HCT116 (cell line): ENCODE measurements at regions not wholly inside any gene's neighbourhood (a gene's known extent, or its start where the extent isn't known, plus 50 kb on each side); places are given as distances from the start of the nearest gene placed in this dataset.
"Not testable (repeated sequence)": the region's sequence is repeated elsewhere in the genome, so short reads cannot be mapped to it uniquely, and the experiment has no call there.

Experiments
- ATAC-seq: fragments of 200-7000 bp; cut with Tn5 transposase; 2 replicates; pipeline ENCODE4 v1.9.1; 2020; ENCODE audit warnings: mild to moderate bottlenecking, moderate library complexity
- BruUV-seq: library from RNA; stranded (reverse); fragments of 400-500 nt; replicated peaks from 2 replicates; lab custom pipeline; 2021; lab: Mats Ljungman, UMichigan
- CTCF ChIA-PET: fragments of 300-600 bp; sonication (Branson Sonifier 250); formaldehyde crosslinking; loops from one replicate; lab custom pipeline; 2021; ENCODE audit warnings: antibody characterized with exemption; lab: Charles Lee
- POLR2A ChIA-PET: fragments of 300-600, 350-600 bp; sonication (Branson Sonifier 250); formaldehyde crosslinking; loops from one replicate; lab custom pipeline; 2021; ENCODE audit warnings: antibody characterized with exemption; lab: Charles Lee
- RAD21 ChIA-PET, 2 experiments: fragments of 300-600 bp; sonication (Branson Sonifier 250); formaldehyde crosslinking; loops; one replicate each; lab custom pipeline; 2023; ENCODE audit warnings: low total read pairs in 2 of 2; ENCODE audit not compliant: uncharacterized antibody in 2 of 2, unreplicated experiment in 2 of 2, low non-redundant PET in 1 of 2; lab: Charles Lee
- DNase-seq: peaks from one replicate; pipeline ENCODE4 v3.0.0-alpha.2; 2010; ENCODE audit warnings: low read depth, low spot score
- H2AFZ ChIP-seq: fragments of 200-600 bp; shearing (Covaris generic), sonication (generic); 2 replicates; pipeline ENCODE4 v1.6.1; 2017; ENCODE audit warnings: low read depth, mixed run types, mixed read lengths, antibody characterized with exemption, low read length; ENCODE audit not compliant: poor library complexity, severe bottlenecking
- H3K27ac ChIP-seq: 2 replicates; pipeline ENCODE4 v1.5.1; 2012; ENCODE audit warnings: low read depth, low read length
- H3K27me3 ChIP-seq: fragments of 200-600 bp; sonication (generic); 2 replicates; pipeline ENCODE4 v1.6.1; 2016; ENCODE audit warnings: mixed run types, low read length, mixed read lengths; ENCODE audit not compliant: insufficient read depth
- H3K36me3 ChIP-seq, 2 experiments: fragments of 200-500 bp in 1 of 2; fragments of 200-600 bp in 1 of 2; sonication (Bioruptor generic) in 1 of 2; sonication (generic) in 1 of 2; 2 replicates each; pipeline versions ENCODE4 v1.5.1 to v1.6.1; 2014 to 2016; ENCODE audit warnings: low read length in 2 of 2, inconsistent platforms in 1 of 2, mixed read lengths in 1 of 2, mixed run types in 1 of 2; ENCODE audit not compliant: insufficient read depth in 2 of 2, control insufficient read depth in 1 of 2
- H3K4me1 ChIP-seq, 2 experiments: fragments of 200-600 bp in 1 of 2; sonication (generic) in 1 of 2; 2 replicates each; pipeline versions ENCODE4 v1.5.1 to v1.6.1; 2012 to 2017; ENCODE audit warnings: low read length in 2 of 2, inconsistent platforms in 1 of 2, mild to moderate bottlenecking in 1 of 2, mixed read lengths in 1 of 2, mixed run types in 1 of 2, moderate library complexity in 1 of 2; ENCODE audit not compliant: insufficient read depth in 2 of 2, control insufficient read depth in 1 of 2
- H3K4me2 ChIP-seq: fragments of 200-600 bp; sonication (generic); 2 replicates; pipeline ENCODE4 v1.6.1; 2017; ENCODE audit warnings: mixed run types, low read length, mixed read lengths
- H3K4me3 ChIP-seq, 2 experiments: fragments of 200-600 bp in 1 of 2; sonication (generic) in 1 of 2; replicated peaks in 1 of 2; 2 replicates each; pipeline ENCODE4 v1.5.1; 2011 to 2016; ENCODE audit warnings: low read length in 2 of 2, control low read depth in 1 of 2, low read depth in 1 of 2, mild to moderate bottlenecking in 1 of 2, mixed read lengths in 1 of 2, mixed run types in 1 of 2
- H3K79me2 ChIP-seq: fragments of 200-600 bp; sonication (generic); 2 replicates; pipeline ENCODE4 v1.6.1; 2017; ENCODE audit warnings: mild to moderate bottlenecking, mixed run types, low read length, moderate library complexity, mixed read lengths; ENCODE audit not compliant: insufficient read depth
- H3K9ac ChIP-seq: fragments of 200-600 bp; sonication (generic); 2 replicates; pipeline ENCODE4 v1.6.1; 2016; ENCODE audit warnings: low read length, mixed read lengths
- H3K9me2 ChIP-seq: fragments of 200-600 bp; sonication (generic), shearing (Covaris generic); 2 replicates; pipeline ENCODE4 v1.6.1; 2017; ENCODE audit warnings: mixed run types, mild to moderate bottlenecking, moderate library complexity; ENCODE audit not compliant: insufficient read depth
- H3K9me3 ChIP-seq, 2 experiments: fragments of 200-500 bp in 1 of 2; fragments of 200-600 bp in 1 of 2; sonication (Bioruptor generic) in 1 of 2; sonication (generic) in 1 of 2; 2 replicates each; pipeline ENCODE4 v1.6.1; 2014 to 2017; ENCODE audit warnings: low read length in 2 of 2, mixed read lengths in 2 of 2, inconsistent platforms in 1 of 2, low read depth in 1 of 2, mild to moderate bottlenecking in 1 of 2, mixed run types in 1 of 2, moderate library complexity in 1 of 2; ENCODE audit not compliant: control insufficient read depth in 1 of 2, insufficient read depth in 1 of 2
- H4K20me1 ChIP-seq: fragments of 200-600 bp; sonication (generic), shearing (Covaris generic); 2 replicates; pipeline ENCODE4 v1.6.1; 2017; ENCODE audit warnings: mixed run types, mild to moderate bottlenecking, moderate library complexity; ENCODE audit not compliant: insufficient read depth
- CEBPB ChIP-seq: IDR thresholded peaks from 2 replicates; pipeline ENCODE4 v1.6.1; 2012; ENCODE audit warnings: low read depth
- EGR1 ChIP-seq: IDR thresholded peaks from 2 replicates; pipeline ENCODE4 v1.6.1; 2012; ENCODE audit warnings: low read depth
- ELF1 ChIP-seq: IDR thresholded peaks from 2 replicates; pipeline ENCODE4 v1.6.1; 2012; ENCODE audit warnings: low read depth, borderline replicate concordance
- FOSL1 ChIP-seq: IDR thresholded peaks from 2 replicates; pipeline ENCODE4 v1.6.1; 2012; ENCODE audit warnings: low read depth
- MAX ChIP-seq: IDR thresholded peaks from 2 replicates; pipeline ENCODE4 v1.6.1; 2012
- POLR2A ChIP-seq: IDR thresholded peaks from 2 replicates; pipeline ENCODE4 v1.7.0; 2011; ENCODE audit warnings: borderline replicate concordance; ENCODE audit not compliant: insufficient read depth, insufficient read length; ENCODE audit errors: extremely low read depth
- RAD21 ChIP-seq: IDR thresholded peaks from 2 replicates; pipeline ENCODE4 v1.6.1; 2012; ENCODE audit warnings: low read depth, mild to moderate bottlenecking
- REST ChIP-seq: IDR thresholded peaks from 2 replicates; pipeline ENCODE4 v1.6.1; 2012; ENCODE audit warnings: low read depth
- SIN3A ChIP-seq: IDR thresholded peaks from 2 replicates; pipeline ENCODE4 v1.6.1; 2012; ENCODE audit warnings: low read depth
- TCF7L2 ChIP-seq: IDR thresholded peaks from 2 replicates; pipeline ENCODE4 v1.7.0; 2011; ENCODE audit warnings: borderline replicate concordance, inconsistent platforms; ENCODE audit not compliant: insufficient read depth, insufficient read length; ENCODE audit errors: extremely low read depth
- YY1 ChIP-seq: IDR thresholded peaks from 2 replicates; pipeline ENCODE4 v1.6.1; 2011; ENCODE audit warnings: low read length, low read depth, moderate library complexity, mild to moderate bottlenecking; ENCODE audit not compliant: insufficient replicate concordance; ENCODE audit errors: extremely low read depth
- ZBTB33 ChIP-seq: IDR thresholded peaks from 2 replicates; pipeline ENCODE4 v1.6.1; 2011; ENCODE audit warnings: mild to moderate bottlenecking, low read length, moderate library complexity; ENCODE audit not compliant: insufficient replicate concordance; ENCODE audit errors: extremely low read depth
- ZFX ChIP-seq: fragments of 450-650 bp; IDR thresholded peaks from 2 replicates; pipeline ENCODE4 v1.6.1; 2017
- ZNF274 ChIP-seq: fragments of 200-500 bp; sonication (Bioruptor generic); IDR thresholded peaks from 2 replicates; pipeline ENCODE4 v1.6.1; 2014; ENCODE audit warnings: mild to moderate bottlenecking, low read depth, low read length, inconsistent platforms
- intact Hi-C: fragments of 100-400 bp; cut with micrococcal nuclease; formaldehyde crosslinking; loops from 2 replicates; pipeline ENCODE4 v1.10.0; 2022

GRCh38 chr2:209181984-209182383 is 241.9 kb upstream of the MAP2 start:
- H3K4me2 ChIP-seq: no peak overlapping the region
- ChIA-PET CTCF (no interaction called here), POLR2A (no interaction called here), RAD21 (no interaction called here)
- no peaks in the 10 kb centered on the region for H3K27me3 ChIP-seq
- no peaks in the 10 kb centered on the region for H3K4me1 ChIP-seq
- H3K27ac ChIP-seq: no peak overlapping the region
- H3K79me2 ChIP-seq: no peaks in the 10 kb centered on the region
- H3K9me3 ChIP-seq: no peaks in the 10 kb centered on the region
- no peak overlapping the region for H2AFZ ChIP-seq
- no peak for TF ChIP-seq ZFX
- TF ChIP-seq SIN3A: no peak
- no peak for TF ChIP-seq TCF7L2
- no peak for TF ChIP-seq ELF1
- no peak for TF ChIP-seq EGR1
- TF ChIP-seq ZBTB33: no peak
- no peak for TF ChIP-seq FOSL1
- no peak for TF ChIP-seq ZNF274
- TF ChIP-seq MAX: no peak
- TF ChIP-seq CEBPB: no peak
- TF ChIP-seq RAD21: no peak
- no peak for TF ChIP-seq POLR2A
- no peak for TF ChIP-seq YY1
- no peak for TF ChIP-seq REST
- no peaks in the 10 kb centered on the region for H3K36me3 ChIP-seq
- no TSS peak for BruUV-seq
- H4K20me1 ChIP-seq: no peaks in the 10 kb centered on the region
- DNase-seq: no peak
- no peaks in the 10 kb centered on the region for H3K9me2 ChIP-seq
- H3K9ac ChIP-seq: no peak overlapping the region
- no peak for ATAC-seq
- H3K4me3 ChIP-seq: no peak overlapping the region
- intact Hi-C loops: no loop called here

GRCh38 chr2:209186886-209187285 is 237.0 kb upstream of the MAP2 start:
- H3K9ac ChIP-seq, H3K9me3 ChIP-seq, CTCF ChIA-PET, ATAC-seq, POLR2A ChIA-PET, H3K4me2 ChIP-seq, BruUV-seq, H4K20me1 ChIP-seq, H2AFZ ChIP-seq, H3K79me2 ChIP-seq, H3K27ac ChIP-seq, H3K9me2 ChIP-seq, H3K36me3 ChIP-seq, DNase-seq, H3K27me3 ChIP-seq, RAD21 ChIA-PET, intact Hi-C loops, H3K4me1 ChIP-seq, H3K4me3 ChIP-seq: not testable (repeated sequence)
